ENCODE measurements at regions not wholly inside any gene's neighbourhood (a gene's known extent, or its start where the extent isn't known, plus 50 kb on each side); places are given as distances from the start of the nearest gene placed in this dataset.

DNA sequence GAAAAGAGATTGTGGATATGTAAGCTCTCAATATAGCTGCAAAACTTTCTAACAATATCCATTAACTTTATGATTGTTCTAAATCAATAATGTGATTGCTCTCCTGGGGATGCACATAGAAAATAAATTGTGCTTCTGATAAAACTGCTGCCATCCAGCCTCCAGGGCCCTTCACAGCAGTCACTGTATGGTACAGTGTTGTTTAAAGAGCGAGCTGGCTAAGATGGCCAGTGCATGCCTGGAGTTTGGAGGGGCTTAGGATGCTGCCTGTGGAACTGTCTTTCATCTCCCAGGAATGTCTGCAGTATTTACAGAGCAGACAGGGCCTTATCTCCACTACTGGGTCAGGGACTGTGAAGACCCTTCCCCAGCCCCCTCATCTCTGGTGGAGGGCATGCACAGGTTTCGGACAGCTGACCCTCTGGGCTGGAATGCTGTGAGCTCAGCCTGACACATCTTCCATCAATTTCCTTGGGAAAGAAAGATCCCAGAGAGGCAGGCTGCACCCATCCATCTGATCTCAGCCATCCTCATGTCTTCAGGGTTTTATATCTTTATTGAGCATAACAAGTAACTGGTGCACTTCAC lies 137.0 kb downstream of the PLPP3 start:
- no peak for DNase-seq

DNA sequence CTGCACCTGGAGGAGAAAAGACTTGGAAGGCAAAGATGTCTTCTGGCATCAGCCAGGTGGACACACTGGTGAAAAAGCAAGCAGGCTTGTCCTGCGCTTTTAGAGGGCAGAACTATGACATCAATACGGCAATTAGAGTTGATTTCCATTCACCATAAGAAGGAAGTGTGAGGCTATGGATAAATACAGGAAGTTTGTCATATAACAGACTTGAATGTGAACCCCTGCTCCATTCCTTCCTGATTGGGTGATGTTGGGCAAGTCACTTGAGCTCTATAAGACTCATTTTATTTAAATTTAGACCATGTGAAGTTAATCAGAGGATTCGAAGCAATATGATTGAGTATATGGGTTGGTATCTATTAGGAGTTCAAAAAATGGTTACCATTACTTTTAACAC lies 137.8 kb downstream of the PLPP3 start:
- DNase-seq, result no peak

- no peak for DNase-seq
These were observed 139.6 kb downstream of the PLPP3 start for GRCh38 chr1:56439610-56440264.

DNA sequence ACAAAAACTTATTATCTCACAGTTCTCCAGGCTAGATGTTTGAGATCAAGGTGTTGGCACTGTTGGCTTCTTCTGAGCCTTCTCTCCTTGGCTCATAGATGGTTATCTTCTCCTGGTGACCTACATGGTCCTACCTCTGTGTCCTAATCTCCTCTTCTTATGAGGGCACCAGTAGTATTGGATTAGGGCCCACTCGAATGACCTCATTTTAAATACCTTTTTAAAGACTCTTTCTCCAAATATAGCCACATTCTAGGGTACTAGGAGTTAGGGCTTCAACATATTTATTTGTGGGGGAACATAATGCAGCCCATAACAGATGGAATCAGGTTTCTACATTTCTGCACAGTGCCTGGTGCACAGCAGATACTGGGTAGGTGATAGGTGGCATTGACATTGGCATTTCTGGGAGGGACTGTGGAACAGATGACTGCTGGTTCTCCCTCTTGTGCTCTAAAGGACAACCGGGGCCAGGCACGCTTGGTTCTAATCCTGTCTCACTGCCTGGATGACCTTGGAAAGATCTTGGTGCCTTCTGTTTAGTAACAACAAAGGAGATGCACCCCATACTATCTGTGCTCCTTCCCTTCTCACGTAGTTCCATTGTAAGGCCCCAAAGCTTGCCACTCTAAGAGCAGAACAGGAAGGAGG lies 140.3 kb downstream of the PLPP3 start:
- no peak for DNase-seq

DNA sequence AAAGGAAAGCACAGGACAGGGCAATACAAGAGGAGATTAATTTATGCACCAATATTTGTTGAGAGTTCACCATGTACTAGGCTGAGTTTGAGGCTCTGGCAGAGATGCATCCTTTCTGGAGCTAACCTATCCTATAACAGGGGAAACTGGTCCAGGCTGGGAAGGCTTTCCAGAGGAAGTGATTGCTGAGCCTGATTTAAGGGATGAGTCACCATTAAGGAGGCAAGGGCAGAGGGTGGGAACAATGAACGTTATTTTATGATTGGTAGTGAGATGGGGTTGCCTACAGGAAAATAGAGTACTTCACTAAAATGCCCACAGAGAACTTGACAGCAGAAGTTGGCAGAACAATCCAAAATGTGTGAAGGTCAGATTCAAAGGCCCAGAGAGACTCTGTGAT lies 141.4 kb downstream of the PLPP3 start:
- no peak for DNase-seq

DNA sequence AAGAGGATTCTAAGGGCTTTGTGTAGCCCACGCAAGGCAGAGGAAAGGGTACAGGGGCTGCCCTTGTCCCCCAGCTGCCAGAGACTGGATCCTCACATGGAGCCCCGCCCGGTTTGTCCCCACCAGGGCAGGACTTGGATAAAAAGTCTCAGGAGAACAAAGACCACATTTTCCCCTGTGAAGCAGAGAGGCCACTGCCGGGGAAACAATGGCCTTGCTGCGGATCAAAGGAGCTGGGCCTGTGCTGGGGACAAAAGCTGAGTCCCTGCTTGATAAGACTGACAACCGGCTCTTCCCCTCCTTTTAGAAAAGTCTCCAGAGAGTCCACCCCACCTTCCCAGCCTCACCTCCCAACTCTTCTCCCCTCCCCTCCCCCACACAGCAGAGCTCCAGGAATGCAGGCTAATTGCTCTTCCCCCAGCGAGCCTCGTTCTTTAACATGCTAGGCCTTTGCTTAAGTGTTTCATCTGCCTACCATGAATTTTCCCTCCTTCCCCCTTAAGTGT lies 142.4 kb downstream of the PLPP3 start:
- DNase-seq, result no peak

GRCh38 chr1:56436296-56436695 lies 143.1 kb downstream of the PLPP3 start:
- DNase-seq, result no peak

GRCh38 chr1:56435434-56436262 lies 143.7 kb downstream of the PLPP3 start:
- no peak for DNase-seq

DNA sequence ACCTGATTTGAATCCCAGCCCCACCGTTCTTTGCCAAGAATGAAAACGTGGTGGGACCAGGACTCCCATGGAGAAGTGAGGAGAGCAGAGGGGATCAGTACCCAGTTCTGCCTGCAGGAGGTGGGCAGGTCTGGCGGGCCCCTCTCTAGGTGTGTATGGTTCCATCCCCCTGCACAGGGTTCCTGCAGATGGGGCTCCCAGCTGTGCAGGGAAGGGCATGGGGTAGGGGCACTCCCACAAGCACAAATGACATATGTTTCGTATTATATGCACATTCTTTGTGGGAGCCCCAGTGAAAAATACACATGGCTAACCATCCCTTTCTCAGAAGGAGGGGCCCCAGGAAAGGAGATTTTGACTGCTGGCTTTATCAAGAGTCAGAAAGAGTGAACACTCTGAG lies 144.6 kb downstream of the PLPP3 start:
- no peak for DNase-seq

DNA sequence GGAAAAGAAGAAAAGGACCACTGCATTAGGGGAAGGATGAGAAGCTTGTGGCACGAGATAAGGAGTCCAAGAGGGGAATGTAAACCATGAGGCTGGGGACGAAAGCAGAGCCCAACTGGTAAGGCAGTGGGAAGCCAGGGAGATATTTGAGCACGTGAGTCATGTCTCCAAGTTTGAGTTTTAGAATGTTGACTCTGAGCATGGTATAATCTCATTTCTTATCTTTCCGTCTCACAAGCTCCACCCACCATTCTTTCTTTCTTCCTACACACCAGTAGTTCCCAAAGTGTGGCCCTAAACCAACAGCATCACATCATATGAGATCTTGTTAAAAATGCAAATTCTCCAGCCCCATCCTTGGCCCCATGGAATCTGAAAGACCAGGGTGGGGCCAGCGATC lies 145.3 kb downstream of the PLPP3 start:
- DNase-seq, result no peak

GRCh38 chr1:56433056-56433577 lies 146.2 kb downstream of the PLPP3 start:
- DNase-seq, result no peak

- DNase-seq, result no peak
These were observed 147.0 kb downstream of the PLPP3 start for GRCh38 chr1:56432166-56432971.

DNA sequence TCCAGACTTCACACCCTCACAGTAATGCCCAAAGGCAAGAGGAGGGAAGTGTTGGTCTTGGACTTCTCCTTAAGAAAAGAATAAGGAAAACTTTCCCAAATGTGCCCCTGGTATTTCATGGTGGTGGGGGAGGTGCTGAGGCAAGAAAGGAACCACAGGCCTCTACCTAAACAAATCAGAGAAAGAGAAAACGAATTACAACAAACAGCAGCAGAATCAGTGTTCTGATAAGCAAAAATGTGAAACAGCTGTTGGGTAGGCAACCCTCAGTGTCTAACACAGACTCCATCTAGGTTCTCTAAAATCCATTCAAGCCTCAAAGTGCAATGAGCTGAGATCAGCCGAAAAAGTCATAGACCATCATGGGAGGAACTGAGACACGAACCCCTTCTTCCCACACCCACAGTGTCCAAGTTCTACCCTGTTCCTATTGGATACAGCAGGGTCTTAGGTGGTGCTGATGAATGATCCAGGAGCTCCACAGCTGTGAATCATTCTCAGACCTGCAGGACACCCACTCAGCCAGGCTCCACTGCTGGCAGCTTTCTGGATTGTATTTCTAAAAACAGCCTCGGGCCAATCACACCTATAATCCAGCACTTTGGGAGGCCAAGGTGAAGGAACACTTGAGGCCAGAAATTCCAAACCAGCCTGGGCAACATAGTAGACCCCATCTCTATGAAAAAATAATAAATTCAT lies 149.1 kb downstream of the PLPP3 start:
- DNase-seq, result no peak

DNA sequence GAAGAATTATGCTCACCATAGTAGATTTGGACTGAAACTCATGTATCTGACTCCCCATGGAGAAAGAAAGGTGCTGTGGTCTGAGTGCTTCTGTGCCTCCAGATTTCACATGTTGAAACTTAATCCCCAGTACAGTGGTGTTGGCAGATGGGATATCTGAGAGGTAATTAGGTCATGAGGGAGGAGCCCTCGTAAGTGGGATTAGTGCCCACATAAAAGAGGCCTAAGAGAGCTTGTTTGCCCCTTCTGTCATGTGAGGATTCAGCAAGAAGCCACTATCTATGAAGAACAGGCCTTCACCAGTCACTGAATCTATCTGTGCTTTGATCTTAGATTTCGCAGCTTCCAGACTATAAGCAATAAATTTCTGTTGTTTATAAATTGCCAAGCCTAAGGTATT lies 150.1 kb downstream of the PLPP3 start:
- DNase-seq, result no peak

DNA sequence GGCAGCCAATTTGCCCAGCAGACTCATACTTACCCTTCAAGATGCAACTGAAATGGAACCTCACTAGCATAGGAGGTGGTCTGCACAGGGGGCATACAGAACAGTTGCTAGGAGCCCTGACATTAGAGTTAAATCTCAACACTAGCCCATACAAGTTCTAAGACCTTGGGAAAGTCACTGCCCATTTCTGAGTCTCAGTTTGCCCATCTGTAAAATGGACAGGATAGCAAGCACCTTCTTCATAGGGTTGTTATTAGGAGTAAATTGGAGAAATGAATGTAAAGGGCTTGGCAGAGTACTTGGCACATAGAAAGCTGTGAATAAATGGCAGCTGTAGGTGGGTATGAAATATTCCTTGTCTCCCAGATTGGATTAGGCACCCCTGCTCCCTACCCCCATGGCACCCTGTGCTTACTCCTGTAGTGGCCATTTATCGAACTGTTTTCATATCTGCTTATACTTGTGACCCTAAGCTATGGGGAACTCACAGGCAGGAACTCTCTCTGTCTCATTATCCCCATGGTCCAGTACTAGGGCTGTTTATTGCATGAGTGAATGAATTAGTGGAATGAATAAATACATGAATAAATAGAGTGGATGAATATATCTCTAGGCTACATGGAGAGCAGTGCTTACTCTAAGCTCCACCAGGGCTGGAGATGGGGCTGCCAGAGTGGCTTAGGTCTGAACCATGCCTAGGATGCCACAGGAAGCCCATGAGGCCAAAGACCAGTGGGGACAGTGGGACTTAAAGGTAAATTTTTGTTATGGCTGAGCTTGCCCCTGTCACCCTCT lies 152.6 kb downstream of the PLPP3 start:
- no peak for DNase-seq

DNA sequence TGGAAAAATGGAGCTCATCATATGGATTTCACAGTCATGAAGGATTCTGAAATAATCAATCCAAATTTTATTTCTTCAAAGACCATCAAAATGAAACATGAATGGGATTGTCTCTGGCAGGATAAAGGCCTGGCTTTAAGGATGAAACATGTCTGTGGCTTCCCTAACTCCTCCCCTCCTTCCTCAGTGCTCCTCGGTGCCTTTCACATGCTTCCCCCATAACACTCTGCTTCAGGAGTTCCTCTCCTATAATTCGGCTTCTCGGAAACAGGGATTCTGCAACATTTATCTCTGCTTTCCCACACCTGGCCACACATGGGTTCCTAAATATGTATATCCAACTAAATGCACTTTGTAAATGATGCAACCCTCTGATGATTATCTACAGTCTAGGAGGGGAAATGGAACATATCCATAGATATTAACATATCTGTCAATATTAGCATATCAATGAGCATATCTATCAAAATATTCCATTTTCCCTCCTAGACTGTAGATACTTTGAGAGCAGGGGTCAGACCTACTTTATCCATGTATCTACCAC lies 153.8 kb downstream of the PLPP3 start:
- no peak for DNase-seq

DNA sequence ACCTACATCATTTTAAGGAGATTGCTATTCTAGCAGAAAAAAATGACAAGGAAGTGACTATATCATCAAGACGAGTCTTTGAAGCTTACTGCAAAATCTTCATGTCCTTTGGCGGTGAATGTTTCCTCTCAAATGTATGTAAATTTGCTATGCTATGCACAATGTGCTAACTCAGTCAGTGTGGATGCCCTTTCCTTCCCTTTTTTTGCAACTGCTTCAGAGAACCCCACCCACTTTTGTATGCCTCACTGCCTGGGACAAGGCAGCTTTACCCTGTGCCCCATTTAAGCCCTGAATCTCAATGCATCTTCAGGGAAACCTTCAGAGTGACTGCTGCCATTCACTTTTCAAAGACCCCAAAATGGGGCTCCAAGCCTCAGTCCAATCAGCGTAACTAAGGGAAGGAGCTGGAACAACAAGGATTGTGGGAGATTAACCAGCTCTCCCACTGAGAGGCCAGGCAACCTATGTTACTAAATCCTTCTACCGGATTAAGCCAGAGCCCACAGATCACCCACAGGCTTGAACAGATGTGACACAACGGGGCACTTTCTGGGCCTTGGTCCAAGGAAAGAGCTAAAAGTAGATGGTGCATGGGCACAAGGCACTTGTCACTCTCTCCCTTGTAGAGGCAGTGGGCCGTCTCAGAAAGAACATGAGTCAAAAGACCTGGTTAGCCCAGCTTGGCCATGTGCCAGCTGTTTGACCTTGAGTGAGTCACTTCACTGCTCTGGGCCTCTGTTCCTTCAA lies 154.4 kb downstream of the PLPP3 start:
- DNase-seq, result no peak

DNA sequence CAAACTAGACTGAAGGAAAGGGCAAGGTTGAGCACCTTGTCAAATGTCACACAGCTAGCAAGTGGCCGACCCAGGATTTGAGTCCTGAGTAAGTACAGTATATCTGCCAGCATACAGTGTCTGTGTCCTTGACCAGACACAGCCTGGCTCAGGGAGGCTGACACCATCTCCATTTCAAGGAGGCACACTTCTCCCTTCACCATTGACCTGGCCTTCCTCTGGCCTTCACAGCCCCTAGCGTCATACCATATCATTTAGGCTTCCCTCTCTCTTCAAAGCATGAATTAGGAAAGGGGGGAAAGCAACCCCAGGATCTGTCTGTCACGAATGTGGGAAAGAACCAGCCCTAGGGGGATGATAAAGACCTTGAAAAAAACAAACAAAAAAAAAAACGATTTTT lies 155.6 kb downstream of the PLPP3 start:
- no peak for DNase-seq

- no peak for DNase-seq
These were observed 161.2 kb downstream of the PLPP3 start for GRCh38 chr1:56418151-56418631.

- no peak for DNase-seq
These were observed 161.7 kb downstream of the PLPP3 start for GRCh38 chr1:56417646-56418045.

Measured in activated CD4-positive, alpha-beta T cell treated with anti-CD3 and anti-CD28 coated beads, Interleukin-2, amount 50 U/mL, for 4 hours (primary cell).